ENCODE measurements at regions not wholly inside any gene's neighbourhood (a gene's known extent, or its start where the extent isn't known, plus 50 kb on each side); places are given as distances from the start of the nearest gene placed in this dataset.

- TF ChIP-seq EZH2phosphoT487 (IDR thresholded peaks at IDR 0.05; ENCODE audit: insufficient read depth, low read depth) (no peak), EZH2 (IDR thresholded peaks at IDR 0.05; ENCODE audit: insufficient read depth, poor library complexity, severe bottlenecking) (no peak)
- H3K27ac ChIP-seq = peak overlapping the region; percentile 35
- no peaks in the 10 kb centered on the region for H3K79me2 ChIP-seq (ENCODE audit: insufficient read depth)
- no peaks in the 10 kb centered on the region for H3K27me3 ChIP-seq (replicated peaks; ENCODE audit: insufficient read depth)
- no peaks in the 10 kb centered on the region for H3K9me2 ChIP-seq (ENCODE audit: insufficient read depth)
- H3K4me1 ChIP-seq (ENCODE audit: insufficient read depth) = peaks cover 54% of the 10 kb centered on the region
- H3K36me3 ChIP-seq (ENCODE audit: low read depth) = no peaks in the 10 kb centered on the region
- H3K9me3 ChIP-seq (ENCODE audit: low read depth) = no peaks in the 10 kb centered on the region
- peaks cover 50% of the 10 kb centered on the region for H3F3A ChIP-seq (ENCODE audit: insufficient read depth)
- H2AFZ ChIP-seq = no peak overlapping the region
- WGBS, 2 experiments (ENCODE audit: low coverage in 1 of 2, low lambda C conversion rate in 2 of 2, missing lambda C conversion rate in 2 of 2) = 92 to 93% methylated on average over 3 of the region's 3 CpGs
- no peaks in the 10 kb centered on the region for H4K20me1 ChIP-seq (ENCODE audit: insufficient read depth)
- in situ Hi-C loops (cut with MboI) = no loop called here
- DNase-seq = peak; percentile 45
- no peak overlapping the region for H3K9ac ChIP-seq
- no peak overlapping the region for H3K4me2 ChIP-seq (ENCODE audit: unreplicated experiment)
- H3K4me3 ChIP-seq = no peak overlapping the region
These were observed 183.3 kb downstream of the BLID start for GRCh38 chr11:121932646-121933185.

GRCh38 chr11:121931748-121932352 is 184.2 kb downstream of the BLID start:
- TF ChIP-seq EZH2 (IDR thresholded peaks at IDR 0.05; ENCODE audit: insufficient read depth, poor library complexity, severe bottlenecking) (no peak), EZH2phosphoT487 (IDR thresholded peaks at IDR 0.05; ENCODE audit: insufficient read depth, low read depth) (no peak)
- H3K27me3 ChIP-seq (replicated peaks; ENCODE audit: insufficient read depth) = no peaks in the 10 kb centered on the region
- in situ Hi-C loops (cut with MboI) = no loop called here
- H3K9me2 ChIP-seq (ENCODE audit: insufficient read depth) = no peaks in the 10 kb centered on the region
- 88% methylated on average over 4 of the region's 4 CpGs for WGBS, 2 experiments (ENCODE audit: low coverage in 1 of 2, low lambda C conversion rate in 2 of 2, missing lambda C conversion rate in 2 of 2)
- no peak overlapping the region for H2AFZ ChIP-seq
- no peak overlapping the region for H3K4me2 ChIP-seq (ENCODE audit: unreplicated experiment)
- H3F3A ChIP-seq (ENCODE audit: insufficient read depth) = peaks cover 46% of the 10 kb centered on the region
- H4K20me1 ChIP-seq (ENCODE audit: insufficient read depth) = no peaks in the 10 kb centered on the region
- H3K4me3 ChIP-seq = no peak overlapping the region
- H3K36me3 ChIP-seq (ENCODE audit: low read depth) = no peaks in the 10 kb centered on the region
- DNase-seq = peak; percentile 26
- H3K9ac ChIP-seq = no peak overlapping the region
- H3K27ac ChIP-seq = peak overlapping the region; percentile 35
- peaks cover 51% of the 10 kb centered on the region for H3K4me1 ChIP-seq (ENCODE audit: insufficient read depth)
- H3K9me3 ChIP-seq (ENCODE audit: low read depth) = no peaks in the 10 kb centered on the region
- no peaks in the 10 kb centered on the region for H3K79me2 ChIP-seq (ENCODE audit: insufficient read depth)

GRCh38 chr11:121931121-121931520 is 184.9 kb downstream of the BLID start:
- peak; percentile 4 for DNase-seq
- peaks cover 39% of the 10 kb centered on the region for H3F3A ChIP-seq (ENCODE audit: insufficient read depth)
- H3K79me2 ChIP-seq (ENCODE audit: insufficient read depth) = no peaks in the 10 kb centered on the region
- no peak overlapping the region for H3K4me2 ChIP-seq (ENCODE audit: unreplicated experiment)
- no peaks in the 10 kb centered on the region for H3K27me3 ChIP-seq (replicated peaks; ENCODE audit: insufficient read depth)
- TF ChIP-seq EZH2 (IDR thresholded peaks at IDR 0.05; ENCODE audit: insufficient read depth, poor library complexity, severe bottlenecking) (no peak), EZH2phosphoT487 (IDR thresholded peaks at IDR 0.05; ENCODE audit: insufficient read depth, low read depth) (no peak)
- H3K4me3 ChIP-seq = no peak overlapping the region
- in situ Hi-C loops (cut with MboI) = no loop called here
- 56 to 57% methylated on average over 2 of the region's 2 CpGs for WGBS, 2 experiments (ENCODE audit: low coverage in 1 of 2, low lambda C conversion rate in 2 of 2, missing lambda C conversion rate in 2 of 2)
- peaks cover 44% of the 10 kb centered on the region for H3K4me1 ChIP-seq (ENCODE audit: insufficient read depth)
- no peaks in the 10 kb centered on the region for H4K20me1 ChIP-seq (ENCODE audit: insufficient read depth)
- H3K36me3 ChIP-seq (ENCODE audit: low read depth) = no peaks in the 10 kb centered on the region
- H3K9me3 ChIP-seq (ENCODE audit: low read depth) = no peaks in the 10 kb centered on the region
- H3K9ac ChIP-seq = no peak overlapping the region
- no peak overlapping the region for H3K27ac ChIP-seq
- H3K9me2 ChIP-seq (ENCODE audit: insufficient read depth) = no peaks in the 10 kb centered on the region
- no peak overlapping the region for H2AFZ ChIP-seq

- Histone ChIP-seq H3K4me1 (ENCODE audit: insufficient read depth) (peaks cover 37% of the 10 kb centered on the region), H3K4me3 (peak overlapping the region; percentile 59), H3K9me3 (ENCODE audit: low read depth) (no peaks in the 10 kb centered on the region), H2AFZ (peak overlapping the region; percentile 87), H3K27ac (peak overlapping the region; percentile 40), H4K20me1 (ENCODE audit: insufficient read depth) (no peaks in the 10 kb centered on the region), H3K79me2 (ENCODE audit: insufficient read depth) (no peaks in the 10 kb centered on the region), H3K9ac (peak overlapping the region; percentile 44), H3K27me3 (replicated peaks; ENCODE audit: insufficient read depth) (no peaks in the 10 kb centered on the region), H3K4me2 (ENCODE audit: unreplicated experiment) (peak overlapping the region; percentile 64), H3F3A (ENCODE audit: insufficient read depth) (peaks cover 31% of the 10 kb centered on the region), H3K36me3 (ENCODE audit: low read depth) (no peaks in the 10 kb centered on the region), H3K9me2 (ENCODE audit: insufficient read depth) (no peaks in the 10 kb centered on the region)
- 38% methylated on average over 18 of the region's 18 CpGs for WGBS, 2 experiments (ENCODE audit: low coverage in 1 of 2, low lambda C conversion rate in 2 of 2, missing lambda C conversion rate in 2 of 2)
- no peak for TF ChIP-seq EZH2phosphoT487 (IDR thresholded peaks at IDR 0.05; ENCODE audit: insufficient read depth, low read depth)
- no peak for TF ChIP-seq EZH2 (IDR thresholded peaks at IDR 0.05; ENCODE audit: insufficient read depth, poor library complexity, severe bottlenecking)
- peak; percentile 47 for DNase-seq
- in situ Hi-C loops (cut with MboI) = no loop called here
These were observed 185.7 kb downstream of the BLID start for GRCh38 chr11:121930004-121930965.

All from GM23248 (cell line).